ENCODE measurements at regions not wholly inside any gene's neighbourhood (a gene's known extent, or its start where the extent isn't known, plus 50 kb on each side); places are given as distances from the start of the nearest gene placed in this dataset.

- TF ChIP-seq ZNF146 (tag by site-specific recombination; IDR thresholded peaks at IDR 0.05) (no peak), PRDM1 (tag by site-specific recombination; IDR thresholded peaks at IDR 0.05) (no peak), ZNF596 (tag by site-specific recombination; IDR thresholded peaks at IDR 0.05) (no peak), ZNF660 (tag by site-specific recombination; IDR thresholded peaks at IDR 0.05) (no peak), SP2 (tag by site-specific recombination; IDR thresholded peaks at IDR 0.05) (no peak)
- TF ChIP-seq, protein P1, sequence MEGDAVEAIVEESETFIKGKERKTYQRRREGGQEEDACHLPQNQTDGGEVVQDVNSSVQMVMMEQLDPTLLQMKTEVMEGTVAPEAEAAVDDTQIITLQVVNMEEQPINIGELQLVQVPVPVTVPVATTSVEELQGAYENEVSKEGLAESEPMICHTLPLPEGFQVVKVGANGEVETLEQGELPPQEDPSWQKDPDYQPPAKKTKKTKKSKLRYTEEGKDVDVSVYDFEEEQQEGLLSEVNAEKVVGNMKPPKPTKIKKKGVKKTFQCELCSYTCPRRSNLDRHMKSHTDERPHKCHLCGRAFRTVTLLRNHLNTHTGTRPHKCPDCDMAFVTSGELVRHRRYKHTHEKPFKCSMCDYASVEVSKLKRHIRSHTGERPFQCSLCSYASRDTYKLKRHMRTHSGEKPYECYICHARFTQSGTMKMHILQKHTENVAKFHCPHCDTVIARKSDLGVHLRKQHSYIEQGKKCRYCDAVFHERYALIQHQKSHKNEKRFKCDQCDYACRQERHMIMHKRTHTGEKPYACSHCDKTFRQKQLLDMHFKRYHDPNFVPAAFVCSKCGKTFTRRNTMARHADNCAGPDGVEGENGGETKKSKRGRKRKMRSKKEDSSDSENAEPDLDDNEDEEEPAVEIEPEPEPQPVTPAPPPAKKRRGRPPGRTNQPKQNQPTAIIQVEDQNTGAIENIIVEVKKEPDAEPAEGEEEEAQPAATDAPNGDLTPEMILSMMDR (tag by site-specific recombination; IDR thresholded peaks at IDR 0.05): no peak
Observed at GRCh38 chr2:80968450-80968849, 663.9 kb upstream of the LRRTM1 start.

All from HEK293 (cell line).